ENCODE measurements at regions not wholly inside any gene's neighbourhood (a gene's known extent, or its start where the extent isn't known, plus 50 kb on each side); places are given as distances from the start of the nearest gene placed in this dataset.

DNA sequence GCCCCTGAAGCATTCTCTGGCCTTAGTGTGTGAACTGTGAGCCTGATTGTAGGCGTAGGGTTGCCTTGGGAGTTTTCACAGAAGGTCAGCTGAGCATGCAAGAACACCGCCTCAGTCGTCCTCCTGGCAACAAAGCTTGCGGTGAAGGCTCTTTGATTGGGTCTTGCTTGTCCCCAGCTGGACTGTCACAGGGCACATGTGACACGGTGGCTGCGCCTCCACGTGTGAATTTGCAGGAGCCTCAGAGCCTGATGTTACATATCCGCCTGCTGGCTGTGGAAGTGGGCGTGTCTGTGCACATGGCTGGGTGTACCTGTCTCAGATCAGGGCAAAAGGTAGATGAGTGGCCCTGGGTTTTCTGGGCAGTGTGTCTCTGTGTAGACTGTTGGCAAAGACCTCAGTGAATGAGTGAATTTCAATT is 228.7 kb downstream of the HAUS1 start:
- Histone ChIP-seq H3K9ac (no peak overlapping the region), H3F3A (ENCODE audit: low read depth) (peaks cover 50% of the 10 kb centered on the region), H3K36me3 (no peaks in the 10 kb centered on the region), H3K9me3 (ENCODE audit: low read depth) (no peaks in the 10 kb centered on the region), H3K4me1 (peaks cover 42% of the 10 kb centered on the region), H3K27me3 (peaks cover 29% of the 10 kb centered on the region), H3K4me2 (peak overlapping the region; percentile 97), H3K4me3 (peak overlapping the region; percentile 98), H4K20me1 (ENCODE audit: low read depth) (peaks cover 24% of the 10 kb centered on the region), H2AFZ (replicated peaks) (peak overlapping the region; percentile 90), H3K79me2 (ENCODE audit: low read depth) (peaks cover 39% of the 10 kb centered on the region), H3K27ac (no peak overlapping the region)
- Mint-ChIP-seq H3K27ac (no peak overlapping the region), H3K36me3 (no peaks in the 10 kb centered on the region), H3K4me3 (peak overlapping the region; percentile 86), H3K4me1 (peaks cover 43% of the 10 kb centered on the region), H3K27me3 (ENCODE audit: insufficient read depth, low read depth) (peaks cover 22% of the 10 kb centered on the region), H3K9me3 (no peaks in the 10 kb centered on the region)
- peak; percentile 62 for DNase-seq (ENCODE audit: low spot score)
- TF ChIP-seq EZH2 (IDR thresholded peaks at IDR 0.05) (no peak), EZH2phosphoT487 (IDR thresholded peaks at IDR 0.05) (no peak)
- TF ChIP-seq, protein P1, sequence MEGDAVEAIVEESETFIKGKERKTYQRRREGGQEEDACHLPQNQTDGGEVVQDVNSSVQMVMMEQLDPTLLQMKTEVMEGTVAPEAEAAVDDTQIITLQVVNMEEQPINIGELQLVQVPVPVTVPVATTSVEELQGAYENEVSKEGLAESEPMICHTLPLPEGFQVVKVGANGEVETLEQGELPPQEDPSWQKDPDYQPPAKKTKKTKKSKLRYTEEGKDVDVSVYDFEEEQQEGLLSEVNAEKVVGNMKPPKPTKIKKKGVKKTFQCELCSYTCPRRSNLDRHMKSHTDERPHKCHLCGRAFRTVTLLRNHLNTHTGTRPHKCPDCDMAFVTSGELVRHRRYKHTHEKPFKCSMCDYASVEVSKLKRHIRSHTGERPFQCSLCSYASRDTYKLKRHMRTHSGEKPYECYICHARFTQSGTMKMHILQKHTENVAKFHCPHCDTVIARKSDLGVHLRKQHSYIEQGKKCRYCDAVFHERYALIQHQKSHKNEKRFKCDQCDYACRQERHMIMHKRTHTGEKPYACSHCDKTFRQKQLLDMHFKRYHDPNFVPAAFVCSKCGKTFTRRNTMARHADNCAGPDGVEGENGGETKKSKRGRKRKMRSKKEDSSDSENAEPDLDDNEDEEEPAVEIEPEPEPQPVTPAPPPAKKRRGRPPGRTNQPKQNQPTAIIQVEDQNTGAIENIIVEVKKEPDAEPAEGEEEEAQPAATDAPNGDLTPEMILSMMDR (IDR thresholded peaks at IDR 0.05): no peak

DNA sequence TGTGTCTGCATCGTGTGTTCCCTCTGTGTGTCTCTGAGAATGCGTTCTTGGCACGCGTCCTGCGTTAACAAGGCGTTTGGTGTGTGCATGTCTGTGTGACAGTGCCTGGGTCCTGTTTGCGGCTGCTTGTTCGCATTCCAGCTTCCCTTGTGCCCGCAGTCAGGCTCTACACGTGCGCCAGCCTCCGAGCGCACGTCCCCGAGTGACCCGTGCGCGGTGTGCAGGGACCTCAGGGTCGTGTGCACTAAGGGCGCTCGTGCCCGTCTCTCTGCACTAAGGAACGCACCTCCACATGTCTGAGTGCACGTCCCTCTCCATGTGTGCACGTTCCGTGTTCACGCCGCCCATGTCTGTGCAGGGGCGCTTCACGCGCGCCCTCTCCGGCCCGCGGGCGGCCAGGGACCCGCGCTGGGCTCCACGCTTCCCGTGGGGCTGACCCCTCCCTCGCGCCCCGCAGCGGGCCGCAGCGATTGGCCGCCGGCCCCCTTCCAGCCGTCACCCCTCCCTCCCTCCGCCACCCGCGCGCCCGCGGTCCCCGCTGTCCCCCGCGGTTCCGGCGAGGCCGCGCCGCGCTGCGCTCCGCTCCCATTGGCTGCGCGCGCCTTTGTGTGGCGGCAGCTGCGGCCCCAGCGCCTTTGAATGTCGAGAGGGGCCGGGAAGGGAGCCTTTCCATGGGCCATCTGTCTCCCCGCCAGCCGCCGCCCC is 229.4 kb downstream of the HAUS1 start:
- Histone ChIP-seq H3K79me2 (ENCODE audit: low read depth) (peaks cover 45% of the 10 kb centered on the region), H3K9ac (no peak overlapping the region), H3K4me2 (peak overlapping the region; percentile 97), H3K27ac (no peak overlapping the region), H3K4me1 (peaks cover 49% of the 10 kb centered on the region), H4K20me1 (ENCODE audit: low read depth) (peaks cover 30% of the 10 kb centered on the region), H2AFZ (replicated peaks) (peak overlapping the region; percentile 90), H3K9me3 (ENCODE audit: low read depth) (no peaks in the 10 kb centered on the region), H3K27me3 (peaks cover 29% of the 10 kb centered on the region), H3F3A (ENCODE audit: low read depth) (peaks cover 56% of the 10 kb centered on the region), H3K4me3 (peak overlapping the region; percentile 98), H3K36me3 (no peaks in the 10 kb centered on the region)
- TF ChIP-seq, protein P1 (IDR thresholded peaks at IDR 0.05): no peak
- TF ChIP-seq EZH2phosphoT487 (IDR thresholded peaks at IDR 0.05) (no peak), EZH2 (IDR thresholded peaks at IDR 0.05) (no peak)
- peaks cover 50% of the 10 kb centered on the region for H3K4me1 Mint-ChIP-seq
- H3K27ac Mint-ChIP-seq: no peak overlapping the region
- no peaks in the 10 kb centered on the region for H3K36me3 Mint-ChIP-seq
- H3K27me3 Mint-ChIP-seq (ENCODE audit: insufficient read depth, low read depth): peaks cover 22% of the 10 kb centered on the region
- no peaks in the 10 kb centered on the region for H3K9me3 Mint-ChIP-seq
- peak; percentile 86 for DNase-seq (ENCODE audit: low spot score)
- peak overlapping the region; percentile 86 for H3K4me3 Mint-ChIP-seq

DNA sequence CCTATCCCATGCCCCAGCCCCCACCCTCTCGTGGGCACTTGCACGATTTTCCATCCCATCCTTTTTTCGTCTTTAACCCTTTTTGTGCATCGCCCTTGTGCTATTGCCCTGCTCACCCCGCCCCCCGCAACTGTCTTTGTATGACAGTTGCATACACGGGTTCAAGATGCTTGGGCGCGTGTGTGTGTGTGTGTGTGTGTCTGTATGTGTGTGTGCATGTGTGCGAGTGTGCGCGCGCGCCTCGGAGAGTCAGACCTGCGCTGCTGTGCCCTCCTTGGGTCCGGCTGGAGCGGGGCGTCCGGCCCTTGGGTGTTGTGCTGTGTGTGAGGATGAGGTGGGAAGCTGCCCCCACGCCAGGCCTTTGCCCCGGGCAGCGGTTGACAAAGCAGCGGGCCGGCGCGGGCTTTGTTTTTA is 230.7 kb downstream of the HAUS1 start:
- Mint-ChIP-seq H3K4me3 (peak overlapping the region; percentile 98), H3K27ac (peak overlapping the region; percentile 97)
- H3K9ac ChIP-seq: peak overlapping the region; percentile 2

More for the DNA sequence above, 230.7 kb downstream of the HAUS1 start:
- H3F3A ChIP-seq (ENCODE audit: low read depth): peaks cover 58% of the 10 kb centered on the region
- peak overlapping the region; percentile 99 for H3K4me2 ChIP-seq
- H3K9me3 ChIP-seq (ENCODE audit: low read depth): no peaks in the 10 kb centered on the region
- H3K4me3 ChIP-seq: peak overlapping the region; percentile 98
- Mint-ChIP-seq H3K4me1 (peaks cover 61% of the 10 kb centered on the region), H3K36me3 (no peaks in the 10 kb centered on the region), H3K27me3 (ENCODE audit: insufficient read depth, low read depth) (peaks cover 16% of the 10 kb centered on the region), H3K9me3 (no peaks in the 10 kb centered on the region)
- H3K36me3 ChIP-seq: no peaks in the 10 kb centered on the region
- peaks cover 29% of the 10 kb centered on the region for H3K27me3 ChIP-seq
- H3K27ac ChIP-seq: no peak overlapping the region
- peaks cover 58% of the 10 kb centered on the region for H3K79me2 ChIP-seq (ENCODE audit: low read depth)
- no peak overlapping the region for H2AFZ ChIP-seq (replicated peaks)
- H3K4me1 ChIP-seq: peaks cover 62% of the 10 kb centered on the region
- peaks cover 42% of the 10 kb centered on the region for H4K20me1 ChIP-seq (ENCODE audit: low read depth)
- TF ChIP-seq, protein P1 (IDR thresholded peaks at IDR 0.05): no peak
- no peak for TF ChIP-seq EZH2phosphoT487 (IDR thresholded peaks at IDR 0.05)
- TF ChIP-seq EZH2 (IDR thresholded peaks at IDR 0.05): no peak
- DNase-seq (ENCODE audit: low spot score): peak; percentile 71
